A549 (cell line): ENCODE measurements at regions not wholly inside any gene's neighbourhood (a gene's known extent, or its start where the extent isn't known, plus 50 kb on each side); places are given as distances from the start of the nearest gene placed in this dataset.

Source experiments
- JUN ChIP-seq, 2 experiments: fragments of >200 bp; sonication (Bioruptor Twin); formaldehyde crosslinking; IDR thresholded peaks; 2 replicates in 1 of 2; 3 replicates in 1 of 2; pipeline ENCODE4 v1.6.1; 2016 to 2017
- POLR2A ChIP-seq: IDR thresholded peaks from 2 replicates; pipeline ENCODE4 v1.6.1; 2012; ENCODE audit warnings: mild to moderate bottlenecking, low read length
- RCOR1 ChIP-seq: fragments of 150-350 bp; IDR thresholded peaks from 2 replicates; pipeline ENCODE4 v1.6.1; 2014; ENCODE audit warnings: antibody characterized with exemption, low read length, low read depth
- SMC3 ChIP-seq: fragments of >200 bp; sonication (Bioruptor Twin); formaldehyde crosslinking; IDR thresholded peaks from 3 replicates; pipeline ENCODE4 v1.6.1; 2018; ENCODE audit warnings: inconsistent platforms
- SREBF2 ChIP-seq: fragments of 450-650 bp; IDR thresholded peaks from 2 replicates; pipeline ENCODE4 v1.6.1; 2014; ENCODE audit warnings: mild to moderate bottlenecking, moderate library complexity
- ZSCAN20 ChIP-seq: fragments of 250-450 bp; sonication (Bioruptor Pico); IDR thresholded peaks from 2 replicates; pipeline ENCODE4 v1.8.0; 2022; ENCODE audit warnings: mild to moderate bottlenecking, moderate library complexity
- TF ChIP-seq, protein P1 (sequence below): fragments of >200 bp; sonication (Bioruptor Twin); formaldehyde crosslinking; IDR thresholded peaks from 3 replicates; pipeline ENCODE4 v1.5.1; 2016
- TF ChIP-seq, protein P2 (sequence below): fragments of 450-650 bp; IDR thresholded peaks from 2 replicates; pipeline ENCODE4 v1.6.1; 2014; ENCODE audit warnings: antibody characterized with exemption
- TF ChIP-seq, protein P3 (sequence below): IDR thresholded peaks from 2 replicates; pipeline ENCODE4 v1.6.1; 2012

GRCh38 chr3:177411201-177411600 lies 213.9 kb upstream of the TBL1XR1 start:
- no peak for TF ChIP-seq POLR2A
- TF ChIP-seq ZSCAN20 (CRISPR knock-in tag) = no peak
- TF ChIP-seq, protein P1, sequence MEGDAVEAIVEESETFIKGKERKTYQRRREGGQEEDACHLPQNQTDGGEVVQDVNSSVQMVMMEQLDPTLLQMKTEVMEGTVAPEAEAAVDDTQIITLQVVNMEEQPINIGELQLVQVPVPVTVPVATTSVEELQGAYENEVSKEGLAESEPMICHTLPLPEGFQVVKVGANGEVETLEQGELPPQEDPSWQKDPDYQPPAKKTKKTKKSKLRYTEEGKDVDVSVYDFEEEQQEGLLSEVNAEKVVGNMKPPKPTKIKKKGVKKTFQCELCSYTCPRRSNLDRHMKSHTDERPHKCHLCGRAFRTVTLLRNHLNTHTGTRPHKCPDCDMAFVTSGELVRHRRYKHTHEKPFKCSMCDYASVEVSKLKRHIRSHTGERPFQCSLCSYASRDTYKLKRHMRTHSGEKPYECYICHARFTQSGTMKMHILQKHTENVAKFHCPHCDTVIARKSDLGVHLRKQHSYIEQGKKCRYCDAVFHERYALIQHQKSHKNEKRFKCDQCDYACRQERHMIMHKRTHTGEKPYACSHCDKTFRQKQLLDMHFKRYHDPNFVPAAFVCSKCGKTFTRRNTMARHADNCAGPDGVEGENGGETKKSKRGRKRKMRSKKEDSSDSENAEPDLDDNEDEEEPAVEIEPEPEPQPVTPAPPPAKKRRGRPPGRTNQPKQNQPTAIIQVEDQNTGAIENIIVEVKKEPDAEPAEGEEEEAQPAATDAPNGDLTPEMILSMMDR = no peak
- TF ChIP-seq JUN (IDR thresholded peaks at IDR 0.05) = no peak
- no peak for TF ChIP-seq RCOR1
- TF ChIP-seq, protein P2, sequence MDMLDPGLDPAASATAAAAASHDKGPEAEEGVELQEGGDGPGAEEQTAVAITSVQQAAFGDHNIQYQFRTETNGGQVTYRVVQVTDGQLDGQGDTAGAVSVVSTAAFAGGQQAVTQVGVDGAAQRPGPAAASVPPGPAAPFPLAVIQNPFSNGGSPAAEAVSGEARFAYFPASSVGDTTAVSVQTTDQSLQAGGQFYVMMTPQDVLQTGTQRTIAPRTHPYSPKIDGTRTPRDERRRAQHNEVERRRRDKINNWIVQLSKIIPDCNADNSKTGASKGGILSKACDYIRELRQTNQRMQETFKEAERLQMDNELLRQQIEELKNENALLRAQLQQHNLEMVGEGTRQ = no peak
- no peak for TF ChIP-seq SMC3
- no peak for TF ChIP-seq SREBF2
- TF ChIP-seq, protein P3, sequence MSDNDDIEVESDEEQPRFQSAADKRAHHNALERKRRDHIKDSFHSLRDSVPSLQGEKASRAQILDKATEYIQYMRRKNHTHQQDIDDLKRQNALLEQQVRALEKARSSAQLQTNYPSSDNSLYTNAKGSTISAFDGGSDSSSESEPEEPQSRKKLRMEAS = no peak
